ENCODE measurements at regions not wholly inside any gene's neighbourhood (a gene's known extent, or its start where the extent isn't known, plus 50 kb on each side); places are given as distances from the start of the nearest gene placed in this dataset.

- TF ChIP-seq EZH2 (optimal IDR thresholded peaks at IDR 0.05; ENCODE audit: low read depth, low read length) (no peak), EZH2phosphoT487 (IDR thresholded peaks at IDR 0.05; ENCODE audit: low read length) (no peak), CTCF (IDR thresholded peaks at IDR 0.05; ENCODE audit: low read length) (no peak)
- H3K9me2 ChIP-seq (replicated peaks; ENCODE audit: insufficient read depth, low read length): no peaks in the 10 kb centered on the region
- H3K9me3 ChIP-seq (replicated peaks; ENCODE audit: insufficient read depth, low read length): no peaks in the 10 kb centered on the region
- no peak overlapping the region for H3K27ac ChIP-seq (ENCODE audit: low read length)
- no peaks in the 10 kb centered on the region for H3K4me1 ChIP-seq (ENCODE audit: low read length)
- H3K9ac ChIP-seq (ENCODE audit: low read length): no peak overlapping the region
- H3K4me2 ChIP-seq (ENCODE audit: low read depth, low read length): no peak overlapping the region
- no peak overlapping the region for H3K4me3 ChIP-seq (ENCODE audit: low read length)
- no peaks in the 10 kb centered on the region for H4K20me1 ChIP-seq (ENCODE audit: insufficient read depth, low read length)
- no peak overlapping the region for H2AFZ ChIP-seq (ENCODE audit: low read length)
- no peaks in the 10 kb centered on the region for H3K36me3 ChIP-seq (replicated peaks; ENCODE audit: insufficient read depth, low read length)
- no peaks in the 10 kb centered on the region for H3F3A ChIP-seq (ENCODE audit: insufficient read depth, low read length)
- DNase-seq: no peak
- H3K79me2 ChIP-seq (ENCODE audit: low read length): no peaks in the 10 kb centered on the region
- H3K27me3 ChIP-seq (replicated peaks; ENCODE audit: insufficient read depth, low read length): no peaks in the 10 kb centered on the region
Observed at GRCh38 chr7:20954711-20955619, 168.3 kb upstream of the SP8 start.

- Histone ChIP-seq H3F3A (ENCODE audit: insufficient read depth, low read length) (no peaks in the 10 kb centered on the region), H3K36me3 (replicated peaks; ENCODE audit: insufficient read depth, low read length) (no peaks in the 10 kb centered on the region), H3K9me3 (replicated peaks; ENCODE audit: insufficient read depth, low read length) (no peaks in the 10 kb centered on the region), H3K9ac (ENCODE audit: low read length) (no peak overlapping the region), H3K27me3 (replicated peaks; ENCODE audit: insufficient read depth, low read length) (no peaks in the 10 kb centered on the region), H3K4me3 (ENCODE audit: low read length) (no peak overlapping the region), H3K79me2 (ENCODE audit: low read length) (no peaks in the 10 kb centered on the region), H2AFZ (ENCODE audit: low read length) (no peak overlapping the region), H3K4me2 (ENCODE audit: low read depth, low read length) (no peak overlapping the region), H3K4me1 (ENCODE audit: low read length) (no peaks in the 10 kb centered on the region), H3K9me2 (replicated peaks; ENCODE audit: insufficient read depth, low read length) (no peaks in the 10 kb centered on the region), H3K27ac (ENCODE audit: low read length) (no peak overlapping the region), H4K20me1 (ENCODE audit: insufficient read depth, low read length) (no peaks in the 10 kb centered on the region)
- DNase-seq: no peak
- TF ChIP-seq EZH2 (optimal IDR thresholded peaks at IDR 0.05; ENCODE audit: low read depth, low read length): no peak
- TF ChIP-seq EZH2phosphoT487 (IDR thresholded peaks at IDR 0.05; ENCODE audit: low read length): no peak
- TF ChIP-seq CTCF (IDR thresholded peaks at IDR 0.05; ENCODE audit: low read length): no peak
Observed at GRCh38 chr7:20958572-20958971, 171.9 kb upstream of the SP8 start.

- H3K4me2 ChIP-seq (ENCODE audit: low read depth, low read length): no peak overlapping the region
- H3K4me3 ChIP-seq (ENCODE audit: low read length): no peak overlapping the region
- no peak overlapping the region for H3K9ac ChIP-seq (ENCODE audit: low read length)
- no peak overlapping the region for H2AFZ ChIP-seq (ENCODE audit: low read length)
- H3K9me3 ChIP-seq (replicated peaks; ENCODE audit: insufficient read depth, low read length): no peaks in the 10 kb centered on the region
- H3K36me3 ChIP-seq (replicated peaks; ENCODE audit: insufficient read depth, low read length): no peaks in the 10 kb centered on the region
- no peak for DNase-seq
- no peaks in the 10 kb centered on the region for H3F3A ChIP-seq (ENCODE audit: insufficient read depth, low read length)
- H3K4me1 ChIP-seq (ENCODE audit: low read length): no peaks in the 10 kb centered on the region
- H3K27ac ChIP-seq (ENCODE audit: low read length): no peak overlapping the region
- no peaks in the 10 kb centered on the region for H3K9me2 ChIP-seq (replicated peaks; ENCODE audit: insufficient read depth, low read length)
- no peaks in the 10 kb centered on the region for H3K27me3 ChIP-seq (replicated peaks; ENCODE audit: insufficient read depth, low read length)
- H3K79me2 ChIP-seq (ENCODE audit: low read length): no peaks in the 10 kb centered on the region
- TF ChIP-seq EZH2phosphoT487 (IDR thresholded peaks at IDR 0.05; ENCODE audit: low read length) (no peak), CTCF (IDR thresholded peaks at IDR 0.05; ENCODE audit: low read length) (no peak), EZH2 (optimal IDR thresholded peaks at IDR 0.05; ENCODE audit: low read depth, low read length) (no peak)
- H4K20me1 ChIP-seq (ENCODE audit: insufficient read depth, low read length): no peaks in the 10 kb centered on the region
Observed at GRCh38 chr7:20959281-20959680, 172.6 kb upstream of the SP8 start.

Data from MM.1S (cell line).